ENCODE measurements at regions not wholly inside any gene's neighbourhood (a gene's known extent, or its start where the extent isn't known, plus 50 kb on each side); places are given as distances from the start of the nearest gene placed in this dataset.

DNA sequence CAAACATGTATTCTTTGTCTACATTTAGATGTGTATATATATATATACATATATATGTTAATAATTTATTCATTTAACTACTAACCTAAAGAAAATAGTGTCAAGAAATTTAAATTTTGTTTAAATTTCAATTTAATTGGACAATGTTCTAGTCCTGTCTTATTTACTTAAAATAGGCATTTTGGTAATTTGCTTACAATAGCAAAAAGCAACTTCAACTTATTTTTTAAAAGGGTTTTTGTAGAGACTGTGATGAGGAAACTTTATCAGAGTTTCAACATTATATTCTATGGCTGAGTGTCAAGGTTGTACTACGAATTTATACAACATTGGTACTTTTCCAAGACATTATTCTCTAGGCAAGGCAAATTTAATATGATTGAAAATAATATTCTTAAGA, 212.0 kb upstream of the ARSJ start:
- POLR2A ChIA-PET = no interaction called here
- CTCF ChIA-PET = no interaction called here
- DNase-seq (ENCODE audit: low spot score) = no peak
- peaks cover 21% of the 10 kb centered on the region for H3K4me1 Mint-ChIP-seq
- TF ChIP-seq ESRRA (CRISPR knock-in tag; IDR thresholded peaks at IDR 0.05; ENCODE audit: borderline replicate concordance) (no peak), CREM (CRISPR knock-in tag; IDR thresholded peaks at IDR 0.05) (no peak)
- no peak overlapping the region for H3K27ac Mint-ChIP-seq
- no peak for ATAC-seq
- H3K36me3 Mint-ChIP-seq = peaks cover 5% of the 10 kb centered on the region; the same call in 1 of the 2 replicates
- H3K9me3 Mint-ChIP-seq = peaks cover 10% of the 10 kb centered on the region
- no peak overlapping the region for H3K4me3 Mint-ChIP-seq
- no peaks in the 10 kb centered on the region for H3K27me3 Mint-ChIP-seq (ENCODE audit: low read depth)

DNA sequence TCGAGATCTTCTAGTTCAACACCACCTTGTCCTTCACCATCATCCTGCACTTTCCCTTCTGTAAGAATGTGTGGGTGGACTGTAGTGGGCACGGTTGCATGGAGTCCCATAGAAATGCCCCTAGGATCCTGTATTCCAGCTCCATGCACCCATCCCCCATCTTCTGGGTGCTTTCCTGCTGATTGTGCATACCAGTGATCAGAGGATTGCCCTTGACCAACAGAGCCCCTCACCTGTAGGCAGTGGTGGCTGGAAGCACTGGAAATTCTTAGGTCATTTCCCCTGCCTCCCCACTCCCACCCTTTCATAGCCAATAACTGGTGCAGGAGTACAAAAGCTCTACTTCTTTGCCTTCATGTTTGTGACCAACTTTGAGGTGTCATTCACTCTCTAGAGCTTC, 213.4 kb upstream of the ARSJ start:
- H3K9me3 Mint-ChIP-seq = peaks cover 10% of the 10 kb centered on the region
- peaks cover 5% of the 10 kb centered on the region; the same call in 1 of the 2 replicates for H3K36me3 Mint-ChIP-seq
- no peak for DNase-seq (ENCODE audit: low spot score)
- peaks cover 21% of the 10 kb centered on the region for H3K4me1 Mint-ChIP-seq
- H3K27me3 Mint-ChIP-seq (ENCODE audit: low read depth) = no peaks in the 10 kb centered on the region
- TF ChIP-seq, protein P1, sequence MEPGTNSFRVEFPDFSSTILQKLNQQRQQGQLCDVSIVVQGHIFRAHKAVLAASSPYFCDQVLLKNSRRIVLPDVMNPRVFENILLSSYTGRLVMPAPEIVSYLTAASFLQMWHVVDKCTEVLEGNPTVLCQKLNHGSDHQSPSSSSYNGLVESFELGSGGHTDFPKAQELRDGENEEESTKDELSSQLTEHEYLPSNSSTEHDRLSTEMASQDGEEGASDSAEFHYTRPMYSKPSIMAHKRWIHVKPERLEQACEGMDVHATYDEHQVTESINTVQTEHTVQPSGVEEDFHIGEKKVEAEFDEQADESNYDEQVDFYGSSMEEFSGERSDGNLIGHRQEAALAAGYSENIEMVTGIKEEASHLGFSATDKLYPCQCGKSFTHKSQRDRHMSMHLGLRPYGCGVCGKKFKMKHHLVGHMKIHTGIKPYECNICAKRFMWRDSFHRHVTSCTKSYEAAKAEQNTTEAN (CRISPR knock-in tag; IDR thresholded peaks at IDR 0.05) = no peak
- TF ChIP-seq ZNF317 (CRISPR knock-in tag; IDR thresholded peaks at IDR 0.05; ENCODE audit: borderline replicate concordance, low read depth) (peak; percentile 78), ZNF138 (CRISPR knock-in tag; conservative IDR thresholded peaks at IDR 0.05) (no peak)
- TF ChIP-seq, protein P2, sequence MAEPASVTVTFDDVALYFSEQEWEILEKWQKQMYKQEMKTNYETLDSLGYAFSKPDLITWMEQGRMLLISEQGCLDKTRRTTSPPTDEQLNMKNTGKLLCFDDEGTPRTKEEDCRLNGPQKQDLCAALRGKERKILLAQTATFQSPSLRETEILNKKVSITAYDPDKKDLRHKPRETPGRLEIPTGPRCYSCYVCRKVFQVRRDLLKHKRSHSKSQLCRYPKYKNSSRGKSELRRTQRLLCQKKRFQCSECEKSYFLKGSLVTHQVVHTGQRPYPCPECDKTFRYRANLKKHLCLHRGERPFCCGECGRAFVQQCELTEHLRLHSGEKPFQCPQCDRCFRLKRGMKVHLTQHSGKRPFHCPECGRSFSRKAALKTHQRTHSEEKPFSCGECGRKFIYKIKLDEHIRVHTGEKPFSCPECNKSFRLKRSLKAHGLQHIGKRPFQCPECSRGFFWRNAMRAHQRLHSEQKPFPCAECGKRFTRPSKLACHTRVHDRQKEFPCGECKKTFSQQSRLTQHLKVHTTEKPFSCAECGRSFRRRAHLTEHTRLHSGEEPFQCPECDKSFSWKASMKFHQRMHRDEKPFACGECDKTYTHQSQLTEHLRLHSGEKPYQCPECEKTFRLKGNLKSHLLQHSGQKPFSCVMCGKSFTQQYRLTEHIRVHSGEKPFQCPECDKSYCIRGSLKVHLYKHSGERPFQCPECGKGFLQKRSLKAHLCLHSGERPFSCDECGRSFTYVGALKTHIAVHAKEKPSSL (CRISPR knock-in tag; conservative IDR thresholded peaks at IDR 0.05) = no peak
- TF ChIP-seq, protein P3, sequence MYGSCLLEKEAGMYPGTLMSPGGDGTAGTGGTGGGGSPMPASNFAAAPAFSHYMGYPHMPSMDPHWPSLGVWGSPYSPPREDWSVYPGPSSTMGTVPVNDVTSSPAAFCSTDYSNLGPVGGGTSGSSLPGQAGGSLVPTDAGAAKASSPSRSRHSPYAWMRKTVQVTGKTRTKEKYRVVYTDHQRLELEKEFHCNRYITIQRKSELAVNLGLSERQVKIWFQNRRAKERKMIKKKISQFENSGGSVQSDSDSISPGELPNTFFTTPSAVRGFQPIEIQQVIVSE (CRISPR knock-in tag; IDR thresholded peaks at IDR 0.05; ENCODE audit: borderline replicate concordance) = no peak
- ATAC-seq = peak; percentile 91
- H3K27ac Mint-ChIP-seq = no peak overlapping the region
- no peak overlapping the region for H3K4me3 Mint-ChIP-seq
- ChIA-PET POLR2A (no interaction called here), CTCF (no interaction called here)

DNA sequence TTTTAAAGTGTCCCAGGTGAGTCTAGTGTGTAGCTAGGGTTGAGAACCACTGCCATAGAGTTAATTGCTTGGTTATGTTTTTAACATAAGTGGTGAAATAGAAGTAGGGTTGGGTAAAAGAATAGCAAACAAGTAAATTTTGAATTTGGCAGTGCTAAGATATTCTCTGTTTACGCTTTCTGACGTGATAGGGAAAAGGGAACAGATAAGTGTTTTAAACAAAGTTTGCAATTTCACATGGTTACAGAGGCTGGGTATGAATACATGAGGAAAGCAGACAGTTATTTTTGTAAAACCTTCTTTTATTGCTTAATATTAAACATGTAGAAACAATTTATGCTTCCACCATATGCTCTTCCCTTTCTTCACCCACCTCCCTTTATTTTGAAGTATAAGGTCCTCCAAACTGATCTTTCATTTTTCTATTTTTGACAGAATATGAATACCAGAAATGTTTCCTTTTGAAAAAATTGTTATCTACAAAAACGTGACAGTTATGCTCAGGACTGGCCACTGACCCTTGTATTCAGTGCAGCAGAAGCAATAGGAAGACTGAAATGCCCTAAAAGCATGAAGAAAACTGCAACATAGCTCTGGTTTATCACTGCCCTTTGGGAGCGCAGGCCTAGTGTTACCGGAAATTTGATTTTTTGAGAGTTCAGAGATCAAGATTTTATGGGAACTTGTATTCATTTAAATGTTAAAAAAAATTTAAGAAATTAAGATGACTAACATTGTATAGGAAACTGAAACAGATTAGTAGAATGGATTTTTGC, 214.4 kb upstream of the ARSJ start:
- Mint-ChIP-seq H3K4me3 (no peak overlapping the region), H3K9me3 (peaks cover 10% of the 10 kb centered on the region), H3K27ac (no peak overlapping the region), H3K27me3 (ENCODE audit: low read depth) (no peaks in the 10 kb centered on the region), H3K36me3 (peaks cover 5% of the 10 kb centered on the region; the same call in 1 of the 2 replicates), H3K4me1 (peaks cover 21% of the 10 kb centered on the region)
- ChIA-PET CTCF (no interaction called here), POLR2A (no interaction called here)
- no peak for ATAC-seq
- no peak for DNase-seq (ENCODE audit: low spot score)
- TF ChIP-seq, protein P4, sequence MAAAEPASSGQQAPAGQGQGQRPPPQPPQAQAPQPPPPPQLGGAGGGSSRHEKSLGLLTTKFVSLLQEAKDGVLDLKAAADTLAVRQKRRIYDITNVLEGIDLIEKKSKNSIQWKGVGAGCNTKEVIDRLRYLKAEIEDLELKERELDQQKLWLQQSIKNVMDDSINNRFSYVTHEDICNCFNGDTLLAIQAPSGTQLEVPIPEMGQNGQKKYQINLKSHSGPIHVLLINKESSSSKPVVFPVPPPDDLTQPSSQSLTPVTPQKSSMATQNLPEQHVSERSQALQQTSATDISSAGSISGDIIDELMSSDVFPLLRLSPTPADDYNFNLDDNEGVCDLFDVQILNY (CRISPR knock-in tag; IDR thresholded peaks at IDR 0.05) = no peak
- TF ChIP-seq NFYB (CRISPR knock-in tag; conservative IDR thresholded peaks at IDR 0.05; ENCODE audit: low read depth) (no peak), PRRX2 (CRISPR knock-in tag; IDR thresholded peaks at IDR 0.05) (no peak), KAT7 (CRISPR knock-in tag; IDR thresholded peaks at IDR 0.05; ENCODE audit: borderline replicate concordance) (no peak), ZNF416 (CRISPR knock-in tag; IDR thresholded peaks at IDR 0.05) (no peak)
- TF ChIP-seq, protein P5, sequence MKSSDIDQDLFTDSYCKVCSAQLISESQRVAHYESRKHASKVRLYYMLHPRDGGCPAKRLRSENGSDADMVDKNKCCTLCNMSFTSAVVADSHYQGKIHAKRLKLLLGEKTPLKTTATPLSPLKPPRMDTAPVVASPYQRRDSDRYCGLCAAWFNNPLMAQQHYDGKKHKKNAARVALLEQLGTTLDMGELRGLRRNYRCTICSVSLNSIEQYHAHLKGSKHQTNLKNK (CRISPR knock-in tag; IDR thresholded peaks at IDR 0.05) = no peak
- TF ChIP-seq, protein P6, sequence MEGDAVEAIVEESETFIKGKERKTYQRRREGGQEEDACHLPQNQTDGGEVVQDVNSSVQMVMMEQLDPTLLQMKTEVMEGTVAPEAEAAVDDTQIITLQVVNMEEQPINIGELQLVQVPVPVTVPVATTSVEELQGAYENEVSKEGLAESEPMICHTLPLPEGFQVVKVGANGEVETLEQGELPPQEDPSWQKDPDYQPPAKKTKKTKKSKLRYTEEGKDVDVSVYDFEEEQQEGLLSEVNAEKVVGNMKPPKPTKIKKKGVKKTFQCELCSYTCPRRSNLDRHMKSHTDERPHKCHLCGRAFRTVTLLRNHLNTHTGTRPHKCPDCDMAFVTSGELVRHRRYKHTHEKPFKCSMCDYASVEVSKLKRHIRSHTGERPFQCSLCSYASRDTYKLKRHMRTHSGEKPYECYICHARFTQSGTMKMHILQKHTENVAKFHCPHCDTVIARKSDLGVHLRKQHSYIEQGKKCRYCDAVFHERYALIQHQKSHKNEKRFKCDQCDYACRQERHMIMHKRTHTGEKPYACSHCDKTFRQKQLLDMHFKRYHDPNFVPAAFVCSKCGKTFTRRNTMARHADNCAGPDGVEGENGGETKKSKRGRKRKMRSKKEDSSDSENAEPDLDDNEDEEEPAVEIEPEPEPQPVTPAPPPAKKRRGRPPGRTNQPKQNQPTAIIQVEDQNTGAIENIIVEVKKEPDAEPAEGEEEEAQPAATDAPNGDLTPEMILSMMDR (IDR thresholded peaks at IDR 0.05) = no peak

All from WTC11 (cell line).